GM21423 (cell line): ENCODE measurements at regions not wholly inside any gene's neighbourhood (a gene's known extent, or its start where the extent isn't known, plus 50 kb on each side); places are given as distances from the start of the nearest gene placed in this dataset.

Experiments
- ATAC-seq: cut with Tn5 transposase; IDR thresholded peaks from one replicate; pipeline ENCODE4 v1.9.1; 2021; ENCODE audit warnings: mild to moderate bottlenecking, moderate library complexity; ENCODE audit not compliant: unreplicated experiment

DNA sequence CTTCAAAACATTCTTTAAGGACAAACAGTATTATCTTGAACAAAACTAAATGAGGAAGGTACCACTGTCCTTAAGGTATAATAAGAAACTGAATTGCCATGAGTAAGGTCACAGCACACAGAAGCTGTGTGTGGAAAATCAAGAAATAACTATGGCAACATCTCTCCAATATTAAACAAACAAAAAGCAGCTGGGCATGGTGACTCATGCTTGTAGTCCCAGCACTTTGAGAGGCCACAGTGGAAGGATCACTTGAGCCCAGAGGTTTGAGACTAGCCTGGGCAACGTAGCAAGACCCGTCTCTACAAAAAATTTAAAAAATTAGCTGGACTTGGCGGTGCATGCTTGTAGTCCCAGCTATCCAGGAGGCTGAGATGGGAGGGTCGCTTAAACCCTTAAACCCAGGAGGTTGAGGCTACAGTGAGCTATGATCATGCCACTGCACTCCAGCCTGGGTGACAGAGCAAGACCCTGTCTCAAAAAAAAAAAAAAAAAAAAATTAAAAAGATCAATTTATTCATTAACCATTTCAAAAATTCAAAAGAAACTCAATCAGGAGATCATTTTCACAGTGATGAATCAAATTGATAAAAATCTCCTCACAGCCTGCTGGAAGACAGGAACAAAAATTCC lies 195.4 kb downstream of the SKIDA1 start:
- no peak for ATAC-seq

DNA sequence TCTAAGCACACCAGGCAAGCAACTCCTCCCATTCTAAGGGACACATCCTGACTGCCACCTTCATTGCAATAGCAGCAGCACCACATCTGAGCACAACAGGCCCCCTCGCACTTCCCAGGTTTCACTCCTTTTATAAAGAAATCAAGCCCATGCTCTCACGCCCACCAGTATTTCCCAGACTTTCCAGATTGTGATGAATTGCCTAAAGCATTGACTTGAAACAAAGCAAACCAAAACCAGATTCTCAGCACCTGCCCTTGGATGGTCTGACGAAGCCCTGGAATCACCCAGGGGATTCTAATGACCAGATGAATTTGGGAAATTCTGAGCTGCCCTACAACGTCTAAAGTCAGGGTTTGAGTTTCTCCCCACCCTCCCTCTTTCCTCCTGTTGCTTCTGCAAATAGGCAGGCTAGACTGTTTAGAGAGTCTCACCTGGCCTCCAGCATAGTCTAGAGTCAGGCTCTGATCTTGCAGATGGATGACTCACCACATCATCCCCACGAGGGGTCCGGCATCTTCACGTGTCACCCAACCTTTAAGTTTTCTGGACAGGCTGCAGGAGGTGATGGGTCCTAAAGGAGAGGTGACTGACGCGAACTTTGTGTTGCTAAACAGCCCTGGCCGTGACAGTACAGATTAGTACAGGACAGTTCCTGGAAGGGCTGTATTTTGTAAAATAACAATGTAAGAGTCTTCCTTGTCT lies 198.0 kb downstream of the SKIDA1 start:
- no peak for ATAC-seq

DNA sequence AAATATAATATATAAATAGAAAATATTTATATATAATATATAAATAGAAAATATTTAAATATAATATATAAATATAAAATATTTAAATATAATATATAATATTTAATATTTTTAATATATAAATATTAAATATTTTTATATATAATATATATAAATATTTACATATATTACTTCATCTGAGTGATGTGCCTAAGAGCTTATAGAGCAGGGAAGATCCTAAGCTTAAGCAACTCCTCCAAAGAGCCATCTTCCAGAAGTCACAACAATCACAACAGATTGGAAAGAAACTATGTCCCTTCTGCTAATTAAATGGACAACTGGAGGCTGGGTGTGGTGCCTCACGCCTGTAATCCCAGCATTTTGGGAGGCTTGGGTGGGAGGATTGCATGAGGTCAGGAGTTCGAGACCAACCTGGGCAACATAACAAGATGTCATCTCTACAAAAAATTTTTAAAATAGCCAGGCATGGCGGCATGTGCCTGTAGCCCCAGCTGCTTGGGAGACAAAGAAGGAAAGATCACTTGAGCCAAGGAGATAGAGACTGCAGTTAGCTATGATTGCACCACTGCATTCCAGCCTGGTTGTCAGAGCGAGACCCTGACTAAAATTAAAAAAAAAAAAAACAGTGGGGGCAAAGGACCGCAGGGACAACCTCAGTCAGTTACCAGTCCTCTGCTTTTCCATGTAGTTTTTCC lies 198.7 kb downstream of the SKIDA1 start:
- no peak for ATAC-seq

DNA sequence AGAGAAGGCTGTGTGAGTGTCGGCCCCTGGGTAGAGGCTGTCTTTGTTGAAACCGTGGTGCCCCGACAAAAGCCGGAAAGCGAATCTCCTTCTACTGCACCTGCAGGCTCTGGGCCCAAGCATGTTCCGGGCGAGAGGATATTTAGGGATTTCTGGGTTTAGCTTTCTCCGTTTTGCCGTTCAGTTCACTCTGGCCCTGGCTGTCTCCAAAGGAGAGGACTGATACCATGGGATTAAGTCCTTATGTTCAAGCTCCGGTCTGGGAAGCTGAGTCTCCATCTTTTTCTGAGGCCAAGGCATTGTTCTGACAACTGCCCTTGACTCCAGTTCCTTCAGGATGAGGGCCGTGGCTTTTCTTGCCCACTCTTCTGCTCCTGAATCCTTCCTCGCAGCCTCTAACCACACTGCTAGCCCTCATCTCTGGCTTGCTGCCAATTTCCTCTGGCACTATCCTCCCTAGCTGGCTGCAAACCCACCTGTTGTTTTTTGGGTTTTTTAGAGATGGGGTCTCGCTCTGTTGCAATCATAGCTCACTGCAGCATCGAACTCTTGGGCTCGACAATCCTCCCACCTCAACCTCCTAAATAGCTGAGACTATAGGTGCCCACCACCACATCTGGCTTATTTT lies 206.8 kb downstream of the SKIDA1 start:
- no peak for ATAC-seq

DNA sequence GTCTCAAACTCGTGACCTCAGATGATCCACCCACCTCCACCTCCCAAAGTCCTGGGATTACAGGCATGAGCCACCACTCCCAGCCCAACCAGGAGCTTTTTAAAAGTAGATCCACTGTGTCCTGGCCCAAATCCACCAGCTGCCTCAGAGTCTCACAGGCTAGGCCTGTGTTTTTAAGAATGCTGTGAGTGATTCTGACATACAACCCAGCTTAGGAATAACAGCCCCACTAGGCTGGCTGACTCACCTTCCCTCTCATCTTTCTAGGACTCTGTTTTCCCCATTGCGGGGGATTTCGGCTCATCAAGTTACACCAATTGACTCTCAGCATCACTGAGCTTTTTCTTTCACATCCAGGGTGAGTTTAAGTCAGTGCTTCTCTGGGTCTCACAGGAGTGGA lies 207.6 kb downstream of the SKIDA1 start:
- ATAC-seq: no peak

DNA sequence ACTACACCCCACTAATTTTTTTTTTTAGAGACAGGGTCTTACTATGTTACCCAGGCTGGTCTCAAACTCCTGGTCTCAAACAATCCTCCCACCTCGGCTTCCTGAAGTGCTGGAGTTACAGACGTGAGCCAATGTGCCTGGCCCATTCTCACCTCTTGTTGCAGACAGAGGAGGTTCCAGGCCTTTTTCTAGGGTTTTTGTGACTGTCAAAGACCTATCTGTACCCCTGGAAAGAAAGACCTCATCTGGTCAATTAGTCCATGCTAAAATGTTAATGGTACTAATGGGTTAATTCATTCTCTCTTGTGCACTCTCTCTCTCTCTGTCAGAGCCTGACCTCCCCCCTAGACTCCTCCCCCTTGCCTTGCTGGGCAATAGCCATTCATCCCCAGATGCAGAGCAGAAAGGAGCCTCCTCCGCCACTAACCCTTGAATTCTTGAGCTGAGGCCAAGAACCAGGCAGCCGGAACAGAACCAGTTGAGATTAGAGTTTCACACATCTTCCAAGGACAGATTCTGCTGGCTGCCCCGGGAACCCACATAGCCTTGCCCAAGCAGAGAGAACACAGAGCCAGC lies 209.7 kb downstream of the SKIDA1 start:
- no peak for ATAC-seq

DNA sequence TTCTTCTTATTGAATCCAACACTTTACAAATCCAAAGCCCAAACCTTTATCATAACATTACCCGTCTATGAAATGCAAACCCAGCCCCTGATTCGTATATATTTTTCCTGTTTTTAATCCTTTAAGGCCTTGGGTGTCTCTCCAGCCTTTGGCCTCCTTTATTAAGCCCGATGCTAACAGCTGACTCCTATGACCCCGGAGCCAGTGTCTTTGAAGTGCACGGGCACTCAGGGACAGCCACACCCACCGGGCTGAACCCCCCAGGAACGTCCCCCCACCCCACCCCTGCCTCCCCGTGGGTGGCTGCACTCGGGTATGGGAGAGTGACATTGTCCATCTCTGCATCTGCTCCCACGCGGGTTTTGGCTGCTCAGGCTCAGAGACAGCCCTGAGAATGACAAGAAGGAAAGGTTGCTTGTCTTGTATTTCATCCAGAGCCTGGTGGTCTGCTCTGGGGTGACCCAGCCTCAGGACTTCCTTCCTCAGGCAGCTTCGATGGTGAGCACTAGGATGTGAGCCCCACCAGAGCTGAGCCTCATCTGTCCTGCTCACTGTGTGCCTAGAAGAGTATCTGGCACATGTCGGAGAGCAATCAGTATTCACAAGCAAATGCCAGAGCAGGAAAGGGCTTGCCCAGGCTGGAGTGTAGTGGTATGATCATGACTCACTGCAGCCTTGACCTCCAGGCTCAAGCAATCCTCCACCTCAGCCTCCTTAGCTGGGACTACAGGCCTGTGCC lies 210.4 kb downstream of the SKIDA1 start:
- ATAC-seq: no peak

DNA sequence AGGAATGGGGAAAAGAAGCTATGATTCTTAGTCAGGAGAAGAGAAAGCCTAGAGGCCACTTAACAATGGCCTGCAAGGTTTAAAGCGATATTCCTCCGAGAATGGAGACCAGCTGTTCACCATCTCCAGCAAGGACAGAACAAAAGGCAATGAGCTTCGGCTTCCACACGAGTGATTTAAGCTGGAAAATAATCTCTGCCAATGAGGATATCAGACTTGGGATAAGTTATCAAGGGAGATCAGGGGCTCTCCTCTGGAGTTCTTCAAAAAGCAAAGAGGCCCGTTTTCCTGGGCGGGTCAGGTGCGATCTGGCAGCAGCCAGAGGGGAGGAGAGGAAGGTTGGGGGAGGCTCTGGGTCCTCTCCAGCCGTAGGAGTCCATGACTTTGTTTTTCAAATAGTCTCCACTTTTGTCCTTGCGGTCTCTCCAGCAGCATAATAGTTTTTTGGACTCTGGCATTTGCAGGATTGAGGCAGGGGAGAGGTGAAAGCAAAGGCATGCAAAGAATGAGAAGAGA lies 211.3 kb downstream of the SKIDA1 start:
- no peak for ATAC-seq

DNA sequence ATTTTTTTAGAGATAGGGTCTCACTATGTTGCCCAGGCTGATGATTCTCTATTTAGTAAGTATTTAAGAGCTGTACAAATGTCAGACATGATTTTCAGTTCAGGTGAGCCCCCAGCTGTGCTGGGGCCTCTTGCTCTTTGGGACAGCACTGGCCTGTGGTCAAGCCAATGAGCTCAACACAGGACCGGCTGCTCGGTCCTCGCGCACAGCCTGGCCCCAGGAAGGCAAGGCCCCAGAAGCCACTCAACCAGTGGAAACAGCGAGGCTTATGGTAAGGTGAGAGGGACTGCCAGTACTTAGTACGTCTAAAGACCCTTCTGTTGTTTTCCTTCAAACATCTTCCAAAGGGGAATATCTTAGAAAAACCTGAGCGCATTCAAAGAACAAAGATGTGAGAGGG lies 211.8 kb downstream of the SKIDA1 start:
- no peak for ATAC-seq

DNA sequence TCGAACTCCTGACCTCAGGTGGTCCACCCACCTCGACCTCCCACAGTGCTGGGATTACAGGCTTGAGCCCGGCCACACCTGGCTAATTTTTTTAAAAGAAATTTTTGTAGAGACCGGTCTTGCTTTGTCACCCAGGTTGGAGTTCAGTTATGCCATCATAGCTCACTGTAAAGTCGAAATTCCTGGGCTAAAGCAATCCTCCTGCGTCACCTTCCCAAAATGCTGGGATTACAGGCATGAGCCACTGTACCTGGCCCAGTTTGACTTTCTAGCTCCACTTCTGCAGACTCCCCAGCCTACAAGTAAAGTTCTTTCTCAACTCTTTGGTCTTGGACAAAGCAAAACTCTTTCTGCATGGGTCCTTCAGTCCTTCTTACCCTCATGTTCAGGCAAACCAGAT lies 214.1 kb downstream of the SKIDA1 start:
- no peak for ATAC-seq

DNA sequence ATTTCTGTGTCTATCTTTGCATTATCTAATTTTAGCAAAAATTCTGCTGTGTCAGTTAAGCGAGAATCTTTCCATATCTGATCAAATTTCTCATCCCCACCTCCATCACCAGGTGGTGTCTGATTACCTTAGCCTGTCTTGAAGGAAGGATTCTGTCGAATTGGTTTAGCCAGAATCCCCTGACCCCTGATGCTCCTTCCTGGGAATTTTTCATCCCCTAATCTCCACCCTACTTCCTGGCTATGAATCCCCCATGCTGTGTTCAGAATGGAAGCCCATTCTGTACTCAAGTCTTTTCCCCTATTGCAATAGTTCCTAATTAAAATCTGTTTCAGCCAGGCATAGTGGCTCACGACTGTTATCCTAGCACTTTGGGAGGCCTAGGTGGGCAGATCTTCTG lies 216.1 kb downstream of the SKIDA1 start:
- no peak for ATAC-seq

DNA sequence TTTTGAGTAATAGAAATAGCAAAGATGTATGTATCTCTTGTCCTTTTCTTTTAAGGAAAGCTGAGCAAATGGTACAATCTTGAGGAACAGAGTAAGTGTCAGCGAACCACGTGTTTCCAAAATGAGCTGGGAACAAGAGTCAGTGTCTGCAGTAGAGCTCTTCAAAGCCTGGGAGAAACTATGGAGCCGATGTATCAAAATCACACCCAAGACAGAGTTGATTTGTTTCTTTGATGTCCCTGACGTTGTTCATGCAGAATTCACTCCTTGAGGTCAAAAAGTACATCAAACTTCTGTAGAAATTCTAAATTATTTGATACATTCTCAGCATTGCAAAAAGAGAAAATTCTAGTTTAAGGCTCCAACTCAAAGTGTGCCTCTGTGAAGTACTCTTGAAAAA lies 216.5 kb downstream of the SKIDA1 start:
- no peak for ATAC-seq

DNA sequence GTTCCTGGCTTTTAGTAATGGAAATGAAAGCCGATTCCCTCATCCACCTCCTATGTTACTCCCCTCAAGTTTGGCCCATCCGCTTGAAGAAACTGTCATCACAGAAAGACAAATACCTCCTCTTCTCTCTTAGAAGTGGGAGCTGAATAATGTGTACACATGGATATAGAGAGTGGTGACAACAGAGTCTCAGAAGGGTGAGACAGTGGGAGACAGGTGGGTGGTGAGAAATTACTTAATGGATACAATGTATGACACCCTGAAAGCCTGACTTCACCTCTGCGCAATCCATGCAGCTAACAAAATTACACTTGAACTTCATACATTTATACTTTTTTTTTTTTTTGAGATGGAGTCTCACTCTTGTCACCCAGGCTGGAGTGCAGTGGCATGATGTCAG lies 217.5 kb downstream of the SKIDA1 start:
- ATAC-seq: no peak

DNA sequence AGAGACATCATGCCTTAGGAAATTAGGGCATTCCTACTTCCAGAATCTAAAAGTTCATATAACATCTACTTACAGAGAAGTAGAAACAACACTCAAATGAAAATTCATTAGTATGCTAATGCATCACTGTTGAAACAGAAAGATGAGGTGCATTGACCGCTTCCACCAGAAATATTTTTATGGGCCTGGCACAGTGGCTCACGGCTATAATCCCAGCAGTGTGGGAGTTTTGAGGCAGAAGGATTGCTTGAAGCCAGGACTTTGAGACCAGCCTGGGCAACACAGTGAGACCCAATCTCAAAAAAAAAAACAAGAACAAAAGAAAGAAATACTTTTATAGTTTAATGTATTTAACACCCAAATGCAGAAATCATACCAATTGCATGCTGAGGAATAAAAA lies 220.9 kb downstream of the SKIDA1 start:
- no peak for ATAC-seq

DNA sequence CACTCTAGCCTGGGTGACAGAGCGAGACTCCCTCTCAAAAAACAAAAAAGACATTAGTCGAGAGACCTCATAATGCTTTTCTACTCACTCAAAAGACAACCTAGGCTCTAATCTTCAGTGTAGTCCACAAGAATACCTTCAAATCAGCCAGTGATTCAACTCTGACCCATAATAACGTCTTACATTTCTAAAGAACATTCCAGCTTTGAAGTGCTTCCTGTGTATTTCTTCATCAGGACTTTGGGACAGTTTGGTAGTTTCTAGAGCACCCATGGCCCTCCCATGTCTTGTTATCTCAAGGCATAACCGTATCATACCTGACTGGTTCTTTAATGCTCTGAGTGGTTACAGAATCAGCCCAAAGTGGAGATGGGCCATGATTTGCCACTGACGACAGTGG lies 221.3 kb downstream of the SKIDA1 start:
- no peak for ATAC-seq

DNA sequence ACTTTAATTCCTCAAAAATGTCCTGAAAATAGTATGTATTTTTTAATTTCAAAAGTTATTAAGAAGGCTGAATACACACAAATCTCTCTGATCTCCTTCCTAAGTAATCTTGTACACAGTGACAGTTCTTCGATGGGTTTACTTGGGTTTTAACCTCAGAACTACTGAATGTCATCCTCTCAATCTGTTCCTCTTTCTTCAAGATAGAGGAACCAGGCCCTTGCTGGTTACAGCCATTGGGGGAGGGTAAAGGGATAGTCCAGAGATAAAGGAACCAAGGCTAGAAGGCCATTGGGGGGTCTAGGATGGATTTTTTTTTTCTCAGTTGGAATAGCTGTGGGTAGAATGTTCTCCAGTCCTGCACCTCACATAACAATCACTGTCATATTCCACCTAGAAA lies 224.9 kb downstream of the SKIDA1 start:
- no peak for ATAC-seq

DNA sequence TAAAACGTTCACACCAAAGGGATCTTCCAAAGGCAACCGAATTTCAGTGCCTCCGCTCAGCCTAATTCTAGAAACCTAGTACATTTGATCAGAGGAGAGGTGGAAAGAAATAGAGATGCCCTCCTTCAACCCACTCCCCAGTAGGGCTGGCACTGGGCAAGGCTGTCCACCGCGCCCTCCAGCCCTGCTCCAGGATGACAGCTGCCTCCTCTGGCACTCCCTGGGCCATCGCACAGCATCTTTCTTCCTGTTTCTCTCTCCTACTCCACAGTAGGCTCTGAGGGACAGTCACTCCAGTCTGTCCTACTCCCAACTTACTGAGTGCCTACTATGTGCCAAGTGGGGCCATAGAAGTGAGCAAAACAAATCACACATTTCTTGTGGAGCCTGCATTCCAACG lies 226.2 kb downstream of the SKIDA1 start:
- ATAC-seq: no peak

DNA sequence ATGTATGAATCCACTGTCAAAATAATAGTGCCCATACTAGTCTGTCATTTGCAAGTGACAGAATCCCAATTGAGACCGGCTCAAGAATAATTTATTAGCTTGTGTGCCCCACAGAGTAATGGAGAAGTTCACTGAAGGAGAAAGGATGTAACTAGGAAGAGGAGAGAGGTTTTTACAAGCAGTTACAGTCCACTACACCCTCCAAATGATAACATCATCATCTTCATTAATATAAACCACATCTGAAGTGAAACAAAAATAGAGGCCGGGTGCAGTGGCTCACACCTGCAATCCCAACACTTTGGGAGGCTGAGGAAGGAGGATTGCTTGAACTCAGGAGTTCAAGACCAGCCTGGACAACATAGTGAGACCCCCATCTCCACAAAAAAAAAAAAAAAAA lies 226.8 kb downstream of the SKIDA1 start:
- ATAC-seq: no peak

DNA sequence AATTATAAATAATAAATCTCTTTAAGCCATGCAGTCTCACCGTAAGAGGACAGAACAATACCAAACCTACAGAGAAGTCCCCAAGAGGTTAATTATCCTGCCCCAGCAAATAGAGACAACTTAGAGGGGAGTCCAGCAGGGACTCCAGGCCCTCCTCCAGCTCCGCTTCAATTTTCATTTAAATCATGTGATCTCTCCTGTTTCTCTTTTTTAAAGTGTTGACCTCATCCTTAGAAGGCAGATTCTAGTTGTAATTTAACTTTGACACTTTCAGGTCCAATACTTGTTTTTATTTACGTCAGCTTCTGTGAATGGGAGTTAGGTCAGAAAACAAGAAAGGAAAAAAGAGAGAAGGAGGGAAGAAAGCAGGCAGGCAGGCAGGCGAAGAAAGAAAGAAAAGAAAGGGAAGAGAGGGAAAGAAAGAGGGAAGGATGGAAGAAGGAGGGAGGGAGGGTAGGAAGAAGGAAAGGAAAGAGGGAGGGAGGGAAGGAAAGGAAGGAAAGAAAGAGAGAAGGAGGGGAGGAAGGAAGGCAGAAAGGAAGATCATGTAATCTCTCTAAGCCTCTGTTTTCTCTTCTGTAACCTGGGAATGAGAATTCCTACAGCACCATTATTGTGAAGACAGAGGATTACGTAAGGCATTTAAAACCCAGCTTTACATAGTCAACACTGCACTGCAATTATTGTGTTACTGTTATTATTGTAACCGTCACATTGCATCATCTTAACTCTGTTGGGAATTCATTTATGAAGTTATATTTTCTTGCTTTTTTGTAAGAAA lies 227.7 kb downstream of the SKIDA1 start:
- ATAC-seq: no peak
